ENCODE measurements at regions not wholly inside any gene's neighbourhood (a gene's known extent, or its start where the extent isn't known, plus 50 kb on each side); places are given as distances from the start of the nearest gene placed in this dataset.
"Not testable (repeated sequence)": the region's sequence is repeated elsewhere in the genome, so short reads cannot be mapped to it uniquely, and the experiment has no call there.

GRCh38 chr7:109462171-109462570 lies 892.5 kb downstream of the DNAJB9 start:
- Histone ChIP-seq H3K27me3 (ENCODE audit: control insufficient read depth, insufficient read depth, low read length) (no peaks in the 10 kb centered on the region), H3K9ac (ENCODE audit: insufficient read depth, low read length) (no peak overlapping the region), H2AFZ (ENCODE audit: low read length) (no peak overlapping the region), H3K9me3 (ENCODE audit: control insufficient read depth, insufficient read depth, low read depth, low read length) (no peaks in the 10 kb centered on the region), H3K27ac (ENCODE audit: insufficient read depth, low read length) (no peak overlapping the region), H3K4me3 (replicated peaks in 1 of 4; ENCODE audit: control extremely low read depth in 1 of 4, insufficient read depth in 1 of 4, low read depth in 3 of 4, low read length in 4 of 4) (no peak overlapping the region), H3K79me2 (ENCODE audit: control insufficient read depth, insufficient read depth, low read length) (no peaks in the 10 kb centered on the region), H4K20me1 (ENCODE audit: control insufficient read depth, extremely low read depth, insufficient read depth, low read length) (no peaks in the 10 kb centered on the region), H3K36me3 (ENCODE audit: control insufficient read depth, insufficient read depth, low read length) (no peaks in the 10 kb centered on the region), H3K4me2 (ENCODE audit: extremely low read depth, insufficient read depth, low read length) (no peak overlapping the region), H3K4me1 (ENCODE audit: control insufficient read depth, extremely low read depth, insufficient read depth, low read length) (no peaks in the 10 kb centered on the region)
- TF ChIP-seq CTCF (conservative IDR thresholded peaks at IDR 0.05 in 1 of 2, IDR thresholded peaks at IDR 0.05 in 1 of 2; ENCODE audit: low read depth in 1 of 2, low read length in 2 of 2) (no peak), EZH2 (IDR thresholded peaks at IDR 0.05; ENCODE audit: low read length, missing control alignments) (no peak)
- DNase-seq (ENCODE audit: low read depth in 2 of 2) = no peak

DNA sequence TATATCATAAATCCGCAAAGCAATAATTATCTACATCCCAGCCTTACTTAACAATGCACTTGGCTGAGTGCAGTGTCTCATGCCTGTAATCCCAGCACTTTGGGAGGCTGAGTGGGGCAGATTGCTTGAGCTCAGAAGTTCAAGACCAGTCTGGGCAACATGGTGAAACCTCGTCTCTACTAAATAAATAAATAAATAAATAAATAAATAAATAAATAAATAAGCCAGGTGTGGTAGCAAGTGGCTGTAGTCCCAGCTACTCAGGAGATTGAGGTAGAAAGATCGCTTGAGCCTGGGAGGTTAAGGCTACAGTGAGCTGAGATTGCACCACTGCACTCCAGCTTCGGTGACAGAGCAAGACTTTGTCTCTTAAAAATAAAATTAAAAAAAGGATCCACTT lies 898.1 kb downstream of the DNAJB9 start:
- H3K27me3 ChIP-seq (ENCODE audit: control insufficient read depth, insufficient read depth, low read length); H4K20me1 ChIP-seq (ENCODE audit: control insufficient read depth, extremely low read depth, insufficient read depth, low read length); H3K27ac ChIP-seq (ENCODE audit: insufficient read depth, low read length); H3K36me3 ChIP-seq (ENCODE audit: control insufficient read depth, insufficient read depth, low read length); DNase-seq (ENCODE audit: low read depth in 2 of 2); H3K4me1 ChIP-seq (ENCODE audit: control insufficient read depth, extremely low read depth, insufficient read depth, low read length); H3K9me3 ChIP-seq (ENCODE audit: control insufficient read depth, insufficient read depth, low read depth, low read length); H3K4me3 ChIP-seq (replicated peaks in 1 of 4; ENCODE audit: control extremely low read depth in 1 of 4, insufficient read depth in 1 of 4, low read depth in 3 of 4, low read length in 4 of 4); H3K79me2 ChIP-seq (ENCODE audit: control insufficient read depth, insufficient read depth, low read length); H3K4me2 ChIP-seq (ENCODE audit: extremely low read depth, insufficient read depth, low read length); H2AFZ ChIP-seq (ENCODE audit: low read length); H3K9ac ChIP-seq (ENCODE audit: insufficient read depth, low read length): not testable (repeated sequence)

- no peak for TF ChIP-seq CTCF (conservative IDR thresholded peaks at IDR 0.05 in 1 of 2, IDR thresholded peaks at IDR 0.05 in 1 of 2; ENCODE audit: low read depth in 1 of 2, low read length in 2 of 2)
- no peak for TF ChIP-seq EZH2 (IDR thresholded peaks at IDR 0.05; ENCODE audit: low read length, missing control alignments)
- Histone ChIP-seq H3K9me3 (ENCODE audit: control insufficient read depth, insufficient read depth, low read depth, low read length) (no peaks in the 10 kb centered on the region), H3K27ac (ENCODE audit: insufficient read depth, low read length) (no peak overlapping the region), H3K9ac (ENCODE audit: insufficient read depth, low read length) (no peak overlapping the region), H3K4me2 (ENCODE audit: extremely low read depth, insufficient read depth, low read length) (no peak overlapping the region), H3K27me3 (ENCODE audit: control insufficient read depth, insufficient read depth, low read length) (no peaks in the 10 kb centered on the region), H3K79me2 (ENCODE audit: control insufficient read depth, insufficient read depth, low read length) (no peaks in the 10 kb centered on the region), H2AFZ (ENCODE audit: low read length) (no peak overlapping the region), H4K20me1 (ENCODE audit: control insufficient read depth, extremely low read depth, insufficient read depth, low read length) (no peaks in the 10 kb centered on the region), H3K36me3 (ENCODE audit: control insufficient read depth, insufficient read depth, low read length) (no peaks in the 10 kb centered on the region), H3K4me1 (ENCODE audit: control insufficient read depth, extremely low read depth, insufficient read depth, low read length) (no peaks in the 10 kb centered on the region), H3K4me3 (replicated peaks in 1 of 4; ENCODE audit: control extremely low read depth in 1 of 4, insufficient read depth in 1 of 4, low read depth in 3 of 4, low read length in 4 of 4) (no peak overlapping the region)
- no peak for DNase-seq (ENCODE audit: low read depth in 2 of 2)
Measured at GRCh38 chr7:109473172-109473571, 903.5 kb downstream of the DNAJB9 start.

DNA sequence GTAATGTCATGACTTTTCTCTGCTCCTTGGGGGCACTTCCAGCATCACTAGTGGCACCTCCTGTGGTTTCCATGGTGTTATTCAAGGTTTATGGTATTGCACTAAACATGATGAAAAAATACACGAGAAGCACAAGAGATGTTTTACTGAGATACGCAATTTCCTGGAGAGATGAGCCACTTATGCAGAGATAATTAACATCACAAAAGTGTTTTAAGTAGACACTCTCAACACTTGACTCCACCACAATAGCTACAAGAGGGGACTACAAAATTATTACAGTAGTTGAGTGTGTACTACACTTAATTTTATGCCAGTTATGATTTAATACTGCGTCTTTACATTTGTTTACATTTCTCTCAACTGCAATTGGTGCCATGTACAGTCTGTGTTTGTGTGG lies 906.7 kb downstream of the DNAJB9 start:
- H3K4me3 ChIP-seq (replicated peaks in 1 of 4; ENCODE audit: control extremely low read depth in 1 of 4, insufficient read depth in 1 of 4, low read depth in 3 of 4, low read length in 4 of 4) = no peak overlapping the region
- TF ChIP-seq CTCF (conservative IDR thresholded peaks at IDR 0.05 in 1 of 2, IDR thresholded peaks at IDR 0.05 in 1 of 2; ENCODE audit: low read depth in 1 of 2, low read length in 2 of 2) = no peak
- no peak for TF ChIP-seq EZH2 (IDR thresholded peaks at IDR 0.05; ENCODE audit: low read length, missing control alignments)
- no peaks in the 10 kb centered on the region for H3K36me3 ChIP-seq (ENCODE audit: control insufficient read depth, insufficient read depth, low read length)
- no peak overlapping the region for H3K27ac ChIP-seq (ENCODE audit: insufficient read depth, low read length)
- no peaks in the 10 kb centered on the region for H3K79me2 ChIP-seq (ENCODE audit: control insufficient read depth, insufficient read depth, low read length)
- H2AFZ ChIP-seq (ENCODE audit: low read length) = no peak overlapping the region
- no peaks in the 10 kb centered on the region for H3K27me3 ChIP-seq (ENCODE audit: control insufficient read depth, insufficient read depth, low read length)
- H3K4me1 ChIP-seq (ENCODE audit: control insufficient read depth, extremely low read depth, insufficient read depth, low read length) = no peaks in the 10 kb centered on the region
- no peak overlapping the region for H3K4me2 ChIP-seq (ENCODE audit: extremely low read depth, insufficient read depth, low read length)
- no peaks in the 10 kb centered on the region for H4K20me1 ChIP-seq (ENCODE audit: control insufficient read depth, extremely low read depth, insufficient read depth, low read length)
- no peak for DNase-seq (ENCODE audit: low read depth in 2 of 2)
- no peaks in the 10 kb centered on the region for H3K9me3 ChIP-seq (ENCODE audit: control insufficient read depth, insufficient read depth, low read depth, low read length)
- H3K9ac ChIP-seq (ENCODE audit: insufficient read depth, low read length) = no peak overlapping the region

Measured in fibroblast of lung (primary cell).